DMS153 treated with DMSO at 0.1 percent for 48 hours (cell line): ENCODE measurements at regions not wholly inside any gene's neighbourhood (a gene's known extent, or its start where the extent isn't known, plus 50 kb on each side); places are given as distances from the start of the nearest gene placed in this dataset.
"Not testable (repeated sequence)": the region's sequence is repeated elsewhere in the genome, so short reads cannot be mapped to it uniquely, and the experiment has no call there.

ENCODE experiments used
- DNase-seq: peaks from one replicate; lab custom pipeline; 2025; ENCODE audit not compliant: unreplicated experiment; lab: John Stamatoyannopoulos, UW

- no peak for DNase-seq
Observed at GRCh38 chr3:96480881-96481280, 333.5 kb upstream of the EPHA6 start.

GRCh38 chr3:96483191-96483590 is 331.2 kb upstream of the EPHA6 start:
- not testable (repeated sequence) for DNase-seq

DNA sequence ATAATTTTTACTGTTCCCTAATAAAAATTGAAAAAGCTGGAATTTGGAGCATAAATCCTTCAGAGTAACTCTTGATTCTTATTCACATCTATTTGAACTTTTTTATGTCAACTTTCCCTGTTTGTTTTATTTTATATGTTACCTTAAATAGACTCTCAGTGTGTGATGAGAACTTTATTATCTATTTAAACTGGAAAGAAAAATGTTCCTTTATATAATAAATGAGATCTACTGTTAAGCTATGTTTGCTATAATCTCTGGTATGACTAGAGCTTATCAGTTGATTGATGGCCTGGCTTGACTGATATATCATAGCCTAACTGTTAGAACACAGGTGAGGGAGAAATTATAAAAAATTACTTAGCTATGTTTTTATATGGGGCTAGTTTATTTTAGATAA is 330.6 kb upstream of the EPHA6 start:
- DNase-seq: no peak

DNA sequence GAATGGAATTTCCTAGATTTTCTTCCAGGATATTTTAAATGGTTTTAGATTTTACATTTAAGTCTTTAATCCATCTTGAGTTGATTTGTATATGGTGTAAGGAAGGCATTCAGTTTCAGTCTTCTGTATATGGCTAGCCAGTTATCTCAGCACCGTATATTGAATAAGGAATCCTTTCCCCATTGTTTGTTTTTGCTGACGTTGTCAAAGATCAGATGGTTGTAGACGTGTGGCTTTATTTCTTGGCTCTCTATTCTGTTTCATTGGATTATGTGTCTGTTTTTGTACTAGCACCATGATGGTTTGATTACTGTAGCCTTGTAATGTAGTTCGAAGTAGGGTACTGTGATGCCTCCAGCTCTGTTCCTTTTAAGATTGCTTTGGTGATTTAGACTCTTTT is 325.7 kb upstream of the EPHA6 start:
- DNase-seq: no peak

GRCh38 chr3:96491023-96491422 is 323.4 kb upstream of the EPHA6 start:
- no peak for DNase-seq

- no peak for DNase-seq
Observed at GRCh38 chr3:96491868-96492267, 322.5 kb upstream of the EPHA6 start.

- DNase-seq: no peak
Observed at GRCh38 chr3:96510334-96510733, 304.1 kb upstream of the EPHA6 start.

GRCh38 chr3:96537165-96537564 is 277.2 kb upstream of the EPHA6 start:
- DNase-seq: no peak

- no peak for DNase-seq
Observed at GRCh38 chr3:96538186-96538585, 276.2 kb upstream of the EPHA6 start.

DNA sequence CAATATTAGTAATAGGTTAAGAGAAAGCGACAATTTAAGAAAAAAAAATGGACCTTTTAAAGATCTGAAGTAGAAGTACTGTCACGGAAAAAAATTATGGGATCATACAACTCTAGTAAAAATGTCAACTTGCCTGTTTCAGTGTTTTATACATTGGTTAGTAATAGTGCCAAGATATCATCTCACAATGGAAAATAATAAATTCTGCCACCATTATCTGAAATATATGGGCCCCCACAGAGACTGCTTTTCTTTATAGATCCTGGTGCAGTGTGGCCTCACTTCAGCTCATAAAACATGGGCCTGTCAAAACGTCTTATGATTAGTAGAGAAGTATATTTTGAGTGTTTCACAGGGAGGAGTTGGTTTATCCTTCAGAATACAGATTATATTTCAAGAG is 266.3 kb upstream of the EPHA6 start:
- no peak for DNase-seq

- no peak for DNase-seq
Observed at GRCh38 chr3:96576935-96577334, 237.5 kb upstream of the EPHA6 start.

GRCh38 chr3:96584066-96584465 is 230.3 kb upstream of the EPHA6 start:
- DNase-seq: no peak

- DNase-seq: not testable (repeated sequence)
Observed at GRCh38 chr3:96606865-96607264, 207.5 kb upstream of the EPHA6 start.

DNA sequence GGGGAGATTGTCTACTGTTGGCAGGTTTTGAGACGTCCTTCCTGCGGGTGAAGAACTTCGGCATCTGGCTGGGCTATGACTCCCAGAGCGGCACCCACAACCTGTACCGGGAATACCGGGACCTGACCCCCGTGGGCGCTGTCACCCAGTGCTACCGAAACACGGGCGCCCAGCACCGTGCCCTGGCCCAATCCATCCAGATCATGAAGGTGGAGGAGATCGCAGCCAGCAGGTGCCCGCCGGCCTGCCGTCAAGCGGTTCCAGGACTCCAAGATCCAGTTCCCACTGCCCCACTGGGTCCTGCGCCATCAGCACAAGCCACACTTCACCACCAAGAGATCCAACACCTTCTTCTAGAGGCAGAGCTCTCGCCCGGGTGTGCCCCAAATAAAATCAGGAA is 194.9 kb upstream of the EPHA6 start:
- DNase-seq: no peak

DNA sequence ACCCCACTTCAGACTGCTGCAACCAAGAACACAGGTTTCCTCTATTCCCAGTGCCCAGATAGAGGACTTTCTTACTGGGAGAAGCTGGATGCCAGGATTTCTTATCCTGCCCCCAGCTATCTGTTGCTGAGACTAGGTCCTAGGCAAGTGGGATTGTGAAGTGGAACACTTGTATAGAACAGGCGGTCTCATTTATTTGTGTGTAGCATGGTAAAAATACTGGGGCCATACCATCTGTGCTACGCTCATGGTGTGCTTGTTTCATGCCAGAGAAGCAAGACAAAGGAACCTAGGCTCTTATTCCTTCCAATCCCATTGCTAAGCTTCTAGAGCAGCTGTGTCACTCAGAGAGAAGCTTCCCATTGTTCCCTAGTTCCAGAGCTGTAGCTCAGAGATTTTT is 191.5 kb upstream of the EPHA6 start:
- no peak for DNase-seq

- no peak for DNase-seq
Observed at GRCh38 chr3:96631050-96631449, 183.3 kb upstream of the EPHA6 start.

GRCh38 chr3:96646596-96646995 is 167.8 kb upstream of the EPHA6 start:
- no peak for DNase-seq

DNA sequence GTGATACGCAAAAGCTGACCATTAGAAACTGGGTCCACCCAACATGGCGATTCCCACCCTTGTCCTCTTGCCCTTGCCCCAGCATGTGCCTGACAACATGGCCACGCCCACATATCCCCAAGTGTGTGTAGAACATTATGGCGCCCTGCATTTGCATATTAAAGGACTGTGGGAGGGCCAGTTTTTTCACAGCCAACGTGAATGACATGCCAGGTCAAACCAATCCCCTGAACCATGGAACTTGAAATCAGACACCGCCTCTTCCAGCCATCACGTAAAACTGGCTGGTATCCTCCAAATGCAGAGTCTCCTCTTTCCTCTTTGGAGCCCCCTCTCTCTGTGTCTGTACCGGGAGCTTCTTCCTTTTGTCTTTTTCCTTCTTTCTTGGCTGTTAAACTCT is 156.7 kb upstream of the EPHA6 start:
- no peak for DNase-seq

GRCh38 chr3:96671861-96672595 is 142.4 kb upstream of the EPHA6 start:
- not testable (repeated sequence) for DNase-seq

DNA sequence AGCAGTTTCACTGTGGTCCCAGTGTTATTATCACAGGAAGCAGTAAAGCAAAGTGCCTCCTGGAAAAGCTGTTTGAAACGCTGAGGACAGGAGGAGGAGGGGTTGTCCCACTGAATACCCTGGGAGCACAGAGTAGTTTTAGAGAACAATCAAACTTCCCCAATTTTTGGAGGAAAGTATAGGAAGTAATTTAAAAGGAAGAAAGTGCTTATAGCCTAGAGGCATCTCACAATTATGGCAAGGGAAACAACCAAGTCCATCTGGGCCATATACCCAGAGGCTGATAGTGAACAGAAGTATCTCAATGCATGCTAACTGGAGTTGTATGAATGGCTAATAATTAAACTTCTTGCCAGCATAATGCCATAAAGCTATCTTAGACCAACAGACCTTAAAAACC is 137.2 kb upstream of the EPHA6 start:
- DNase-seq: no peak

- DNase-seq: no peak
Observed at GRCh38 chr3:96678325-96678724, 136.1 kb upstream of the EPHA6 start.

DNA sequence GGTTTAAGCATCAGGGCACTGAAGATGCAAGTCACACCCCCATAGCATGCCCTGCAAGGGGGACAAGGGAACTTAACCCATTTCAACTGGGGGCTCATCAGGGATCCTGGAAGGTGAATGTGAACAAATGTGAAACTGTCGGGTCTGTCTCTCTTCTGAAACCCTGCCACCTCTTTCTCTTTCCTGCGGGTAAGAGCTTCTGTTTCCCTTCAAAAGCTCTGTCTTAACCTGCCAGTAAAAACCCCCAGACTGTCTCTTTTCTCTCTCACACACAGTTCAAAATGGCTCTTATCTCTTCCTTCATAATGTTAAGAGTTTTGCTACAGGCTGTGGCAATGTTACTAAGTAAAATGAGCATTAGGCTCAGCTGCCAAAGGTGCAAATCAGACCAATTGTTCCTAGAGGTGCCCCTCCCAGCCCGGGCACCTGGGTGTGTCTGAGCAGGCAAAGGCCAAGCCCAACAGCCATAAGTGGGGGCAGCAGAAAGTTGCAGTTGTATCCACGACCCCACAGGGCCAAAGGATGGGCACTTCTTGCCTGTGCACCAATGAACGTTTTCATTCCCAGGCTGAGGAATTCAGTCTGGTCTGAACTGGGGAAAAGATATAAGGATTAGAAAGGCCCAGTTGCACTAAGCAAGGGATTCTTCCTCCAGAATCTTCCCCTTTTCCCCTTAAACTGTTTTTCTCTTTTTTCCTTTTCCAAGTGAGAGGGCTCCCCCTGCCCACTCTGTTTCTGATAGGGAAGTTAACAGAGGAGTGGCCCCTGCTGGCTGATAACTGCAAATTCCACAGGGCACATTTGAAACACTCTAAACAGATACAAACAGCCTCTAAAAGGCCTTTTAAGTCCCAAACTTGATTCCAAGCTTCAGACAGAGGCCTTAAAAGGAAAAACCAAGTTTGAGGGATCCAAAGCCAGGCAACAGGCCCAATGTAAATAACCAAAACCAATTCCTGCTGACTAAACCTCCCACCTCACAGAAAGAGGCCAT is 113.8 kb upstream of the EPHA6 start:
- DNase-seq: no peak
